ENCODE measurements at regions not wholly inside any gene's neighbourhood (a gene's known extent, or its start where the extent isn't known, plus 50 kb on each side); places are given as distances from the start of the nearest gene placed in this dataset.

DNA sequence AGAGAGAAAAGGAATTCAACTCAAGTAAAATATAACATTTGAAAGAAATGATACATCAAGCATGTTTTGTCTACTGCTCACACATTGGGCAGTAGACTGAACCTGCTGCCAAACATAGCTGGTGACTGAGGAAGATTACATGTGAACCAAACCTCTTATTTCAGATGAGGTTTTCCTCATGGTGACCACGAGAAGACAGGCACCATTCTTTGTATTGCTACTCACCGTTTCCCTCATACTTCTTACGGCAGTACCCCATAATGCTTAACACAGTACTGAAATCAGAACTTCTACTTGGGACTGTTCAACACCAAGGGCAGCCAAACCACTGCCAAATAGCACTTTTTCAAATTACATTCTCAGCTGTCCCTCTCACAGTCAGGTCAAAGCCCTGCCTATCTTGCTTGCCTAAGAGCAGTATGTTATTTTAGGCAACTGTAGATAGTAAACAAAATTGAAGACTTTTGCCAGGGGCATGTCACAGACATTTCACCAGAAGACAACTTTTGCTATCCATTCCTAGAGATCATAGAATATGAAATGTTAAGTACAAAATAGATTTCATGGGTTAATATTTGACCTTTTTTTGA is 167.1 kb upstream of the DOK6 start (continued):
- TF ChIP-seq, protein P1, sequence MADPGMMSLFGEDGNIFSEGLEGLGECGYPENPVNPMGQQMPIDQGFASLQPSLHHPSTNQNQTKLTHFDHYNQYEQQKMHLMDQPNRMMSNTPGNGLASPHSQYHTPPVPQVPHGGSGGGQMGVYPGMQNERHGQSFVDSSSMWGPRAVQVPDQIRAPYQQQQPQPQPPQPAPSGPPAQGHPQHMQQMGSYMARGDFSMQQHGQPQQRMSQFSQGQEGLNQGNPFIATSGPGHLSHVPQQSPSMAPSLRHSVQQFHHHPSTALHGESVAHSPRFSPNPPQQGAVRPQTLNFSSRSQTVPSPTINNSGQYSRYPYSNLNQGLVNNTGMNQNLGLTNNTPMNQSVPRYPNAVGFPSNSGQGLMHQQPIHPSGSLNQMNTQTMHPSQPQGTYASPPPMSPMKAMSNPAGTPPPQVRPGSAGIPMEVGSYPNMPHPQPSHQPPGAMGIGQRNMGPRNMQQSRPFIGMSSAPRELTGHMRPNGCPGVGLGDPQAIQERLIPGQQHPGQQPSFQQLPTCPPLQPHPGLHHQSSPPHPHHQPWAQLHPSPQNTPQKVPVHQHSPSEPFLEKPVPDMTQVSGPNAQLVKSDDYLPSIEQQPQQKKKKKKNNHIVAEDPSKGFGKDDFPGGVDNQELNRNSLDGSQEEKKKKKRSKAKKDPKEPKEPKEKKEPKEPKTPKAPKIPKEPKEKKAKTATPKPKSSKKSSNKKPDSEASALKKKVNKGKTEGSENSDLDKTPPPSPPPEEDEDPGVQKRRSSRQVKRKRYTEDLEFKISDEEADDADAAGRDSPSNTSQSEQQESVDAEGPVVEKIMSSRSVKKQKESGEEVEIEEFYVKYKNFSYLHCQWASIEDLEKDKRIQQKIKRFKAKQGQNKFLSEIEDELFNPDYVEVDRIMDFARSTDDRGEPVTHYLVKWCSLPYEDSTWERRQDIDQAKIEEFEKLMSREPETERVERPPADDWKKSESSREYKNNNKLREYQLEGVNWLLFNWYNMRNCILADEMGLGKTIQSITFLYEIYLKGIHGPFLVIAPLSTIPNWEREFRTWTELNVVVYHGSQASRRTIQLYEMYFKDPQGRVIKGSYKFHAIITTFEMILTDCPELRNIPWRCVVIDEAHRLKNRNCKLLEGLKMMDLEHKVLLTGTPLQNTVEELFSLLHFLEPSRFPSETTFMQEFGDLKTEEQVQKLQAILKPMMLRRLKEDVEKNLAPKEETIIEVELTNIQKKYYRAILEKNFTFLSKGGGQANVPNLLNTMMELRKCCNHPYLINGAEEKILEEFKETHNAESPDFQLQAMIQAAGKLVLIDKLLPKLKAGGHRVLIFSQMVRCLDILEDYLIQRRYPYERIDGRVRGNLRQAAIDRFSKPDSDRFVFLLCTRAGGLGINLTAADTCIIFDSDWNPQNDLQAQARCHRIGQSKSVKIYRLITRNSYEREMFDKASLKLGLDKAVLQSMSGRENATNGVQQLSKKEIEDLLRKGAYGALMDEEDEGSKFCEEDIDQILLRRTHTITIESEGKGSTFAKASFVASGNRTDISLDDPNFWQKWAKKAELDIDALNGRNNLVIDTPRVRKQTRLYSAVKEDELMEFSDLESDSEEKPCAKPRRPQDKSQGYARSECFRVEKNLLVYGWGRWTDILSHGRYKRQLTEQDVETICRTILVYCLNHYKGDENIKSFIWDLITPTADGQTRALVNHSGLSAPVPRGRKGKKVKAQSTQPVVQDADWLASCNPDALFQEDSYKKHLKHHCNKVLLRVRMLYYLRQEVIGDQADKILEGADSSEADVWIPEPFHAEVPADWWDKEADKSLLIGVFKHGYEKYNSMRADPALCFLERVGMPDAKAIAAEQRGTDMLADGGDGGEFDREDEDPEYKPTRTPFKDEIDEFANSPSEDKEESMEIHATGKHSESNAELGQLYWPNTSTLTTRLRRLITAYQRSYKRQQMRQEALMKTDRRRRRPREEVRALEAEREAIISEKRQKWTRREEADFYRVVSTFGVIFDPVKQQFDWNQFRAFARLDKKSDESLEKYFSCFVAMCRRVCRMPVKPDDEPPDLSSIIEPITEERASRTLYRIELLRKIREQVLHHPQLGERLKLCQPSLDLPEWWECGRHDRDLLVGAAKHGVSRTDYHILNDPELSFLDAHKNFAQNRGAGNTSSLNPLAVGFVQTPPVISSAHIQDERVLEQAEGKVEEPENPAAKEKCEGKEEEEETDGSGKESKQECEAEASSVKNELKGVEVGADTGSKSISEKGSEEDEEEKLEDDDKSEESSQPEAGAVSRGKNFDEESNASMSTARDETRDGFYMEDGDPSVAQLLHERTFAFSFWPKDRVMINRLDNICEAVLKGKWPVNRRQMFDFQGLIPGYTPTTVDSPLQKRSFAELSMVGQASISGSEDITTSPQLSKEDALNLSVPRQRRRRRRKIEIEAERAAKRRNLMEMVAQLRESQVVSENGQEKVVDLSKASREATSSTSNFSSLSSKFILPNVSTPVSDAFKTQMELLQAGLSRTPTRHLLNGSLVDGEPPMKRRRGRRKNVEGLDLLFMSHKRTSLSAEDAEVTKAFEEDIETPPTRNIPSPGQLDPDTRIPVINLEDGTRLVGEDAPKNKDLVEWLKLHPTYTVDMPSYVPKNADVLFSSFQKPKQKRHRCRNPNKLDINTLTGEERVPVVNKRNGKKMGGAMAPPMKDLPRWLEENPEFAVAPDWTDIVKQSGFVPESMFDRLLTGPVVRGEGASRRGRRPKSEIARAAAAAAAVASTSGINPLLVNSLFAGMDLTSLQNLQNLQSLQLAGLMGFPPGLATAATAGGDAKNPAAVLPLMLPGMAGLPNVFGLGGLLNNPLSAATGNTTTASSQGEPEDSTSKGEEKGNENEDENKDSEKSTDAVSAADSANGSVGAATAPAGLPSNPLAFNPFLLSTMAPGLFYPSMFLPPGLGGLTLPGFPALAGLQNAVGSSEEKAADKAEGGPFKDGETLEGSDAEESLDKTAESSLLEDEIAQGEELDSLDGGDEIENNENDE (IDR thresholded peaks at IDR 0.05; ENCODE audit: insufficient replicate concordance, low read length), result no peak
- TF ChIP-seq EP300 (IDR thresholded peaks at IDR 0.05; ENCODE audit: borderline replicate concordance in 1 of 2, low read depth in 2 of 2, low read length in 2 of 2) (no peak), SP1 (IDR thresholded peaks at IDR 0.05; ENCODE audit: low read depth, low read length) (no peak)

Data from H1 (cell line).